ENCODE measurements at regions not wholly inside any gene's neighbourhood (a gene's known extent, or its start where the extent isn't known, plus 50 kb on each side); places are given as distances from the start of the nearest gene placed in this dataset.
"Not testable (repeated sequence)": the region's sequence is repeated elsewhere in the genome, so short reads cannot be mapped to it uniquely, and the experiment has no call there.

DNA sequence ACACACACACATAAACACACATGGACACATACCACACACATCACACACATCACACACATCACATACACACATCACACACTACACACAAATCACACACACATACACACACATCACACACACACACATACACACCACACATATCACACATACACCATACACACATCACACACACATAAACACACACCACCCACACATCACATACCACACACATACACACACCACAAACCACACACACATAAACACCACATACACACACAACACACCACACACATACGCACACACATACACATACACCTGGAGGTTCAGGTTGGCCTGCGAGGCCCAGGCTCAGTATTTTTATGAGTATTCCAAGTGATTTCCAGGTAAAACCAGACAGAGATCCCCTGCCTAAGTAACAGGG lies 279.5 kb downstream of the FOXL1 start:
- FAIRE-seq = no peak
- TF ChIP-seq, protein P1, sequence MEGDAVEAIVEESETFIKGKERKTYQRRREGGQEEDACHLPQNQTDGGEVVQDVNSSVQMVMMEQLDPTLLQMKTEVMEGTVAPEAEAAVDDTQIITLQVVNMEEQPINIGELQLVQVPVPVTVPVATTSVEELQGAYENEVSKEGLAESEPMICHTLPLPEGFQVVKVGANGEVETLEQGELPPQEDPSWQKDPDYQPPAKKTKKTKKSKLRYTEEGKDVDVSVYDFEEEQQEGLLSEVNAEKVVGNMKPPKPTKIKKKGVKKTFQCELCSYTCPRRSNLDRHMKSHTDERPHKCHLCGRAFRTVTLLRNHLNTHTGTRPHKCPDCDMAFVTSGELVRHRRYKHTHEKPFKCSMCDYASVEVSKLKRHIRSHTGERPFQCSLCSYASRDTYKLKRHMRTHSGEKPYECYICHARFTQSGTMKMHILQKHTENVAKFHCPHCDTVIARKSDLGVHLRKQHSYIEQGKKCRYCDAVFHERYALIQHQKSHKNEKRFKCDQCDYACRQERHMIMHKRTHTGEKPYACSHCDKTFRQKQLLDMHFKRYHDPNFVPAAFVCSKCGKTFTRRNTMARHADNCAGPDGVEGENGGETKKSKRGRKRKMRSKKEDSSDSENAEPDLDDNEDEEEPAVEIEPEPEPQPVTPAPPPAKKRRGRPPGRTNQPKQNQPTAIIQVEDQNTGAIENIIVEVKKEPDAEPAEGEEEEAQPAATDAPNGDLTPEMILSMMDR (IDR thresholded peaks at IDR 0.05; ENCODE audit: insufficient read depth, missing control alignments) = no peak
- DNase-seq (ENCODE audit: insufficient read length, low spot score) = no peak

DNA sequence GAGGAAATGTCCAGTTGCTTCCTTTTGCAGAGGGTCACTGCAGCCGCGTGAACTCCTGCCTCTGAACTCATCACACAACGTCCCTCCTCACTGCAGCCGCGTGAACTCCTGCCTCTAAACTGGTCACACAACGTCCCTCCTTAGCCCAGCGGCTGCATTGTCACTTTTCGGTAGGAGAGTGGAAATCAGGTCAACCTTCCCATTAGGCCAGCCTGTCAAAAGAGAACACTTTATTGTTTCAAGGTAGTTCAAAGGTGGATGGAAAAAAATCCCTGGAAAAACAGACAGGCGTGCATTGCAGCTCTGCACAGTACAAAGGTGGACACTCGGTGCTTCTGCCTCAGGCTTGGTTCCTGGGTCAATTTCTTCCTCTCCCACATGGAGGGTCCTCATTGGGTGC lies 280.2 kb downstream of the FOXL1 start:
- DNase-seq (ENCODE audit: insufficient read length, low spot score) (no peak), FAIRE-seq (no peak)
- TF ChIP-seq, protein P1 (IDR thresholded peaks at IDR 0.05; ENCODE audit: insufficient read depth, missing control alignments) = no peak

DNA sequence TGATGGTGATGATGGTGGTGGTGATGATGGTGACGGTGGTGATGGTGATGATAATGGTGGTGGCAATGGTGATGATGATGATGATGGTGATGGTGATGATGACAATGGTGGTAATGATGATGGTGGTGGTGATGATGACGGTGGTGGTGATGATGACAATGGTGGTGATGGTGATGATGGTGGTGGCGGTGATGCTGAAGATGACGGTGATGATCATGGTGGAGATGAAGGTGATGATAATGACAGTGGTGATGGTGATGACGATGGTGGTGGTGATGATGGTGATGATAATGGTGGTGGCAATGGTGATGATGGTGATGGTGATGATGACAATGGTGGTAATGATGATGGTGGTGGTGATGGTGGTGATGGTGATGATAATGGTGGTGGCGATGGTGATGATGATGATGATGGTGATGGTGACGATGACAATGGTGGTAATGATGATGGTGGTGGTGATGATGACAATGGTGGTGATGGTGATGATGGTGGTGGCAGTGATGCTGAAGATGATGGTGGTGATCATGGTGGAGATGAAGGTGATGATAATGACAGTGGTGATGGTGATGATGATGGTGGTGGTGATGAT lies 283.0 kb downstream of the FOXL1 start:
- FAIRE-seq; DNase-seq (ENCODE audit: insufficient read length, low spot score): not testable (repeated sequence)

DNA sequence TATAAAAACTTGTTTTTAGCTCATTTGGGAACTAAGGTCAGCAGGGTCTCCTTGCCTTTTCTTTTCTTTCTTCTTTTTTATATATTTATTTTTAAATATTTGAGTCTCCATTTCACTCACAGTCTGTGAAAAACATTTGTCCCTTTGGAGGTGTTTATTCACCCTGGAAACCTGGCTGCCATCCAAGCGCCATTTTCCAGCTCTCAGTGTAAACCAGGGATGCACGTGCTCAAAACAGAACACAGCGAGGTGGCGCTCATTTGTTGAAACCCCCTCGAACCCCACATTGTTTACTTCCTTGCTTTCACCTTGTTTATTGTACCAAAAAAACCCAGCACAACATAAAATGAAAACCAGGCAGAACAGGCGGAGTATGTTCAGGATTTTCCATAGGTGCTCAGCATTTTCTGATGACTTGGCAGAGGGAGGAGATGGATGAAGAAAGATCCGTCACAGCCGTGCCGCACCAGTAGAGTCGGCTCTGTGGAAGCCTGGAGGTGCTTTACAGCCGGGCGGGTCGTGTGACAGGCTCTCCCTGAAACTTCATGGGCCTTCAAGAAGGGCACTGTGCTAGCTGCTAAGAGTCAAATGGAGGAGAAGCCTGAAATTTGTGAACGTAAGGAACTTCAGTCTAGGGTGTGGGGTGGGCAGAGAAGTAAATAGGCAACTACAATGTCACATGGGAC lies 284.4 kb downstream of the FOXL1 start:
- no peak for FAIRE-seq
- DNase-seq (ENCODE audit: insufficient read length, low spot score) = no peak
- TF ChIP-seq, protein P1 (IDR thresholded peaks at IDR 0.05; ENCODE audit: insufficient read depth, missing control alignments) = no peak

DNA sequence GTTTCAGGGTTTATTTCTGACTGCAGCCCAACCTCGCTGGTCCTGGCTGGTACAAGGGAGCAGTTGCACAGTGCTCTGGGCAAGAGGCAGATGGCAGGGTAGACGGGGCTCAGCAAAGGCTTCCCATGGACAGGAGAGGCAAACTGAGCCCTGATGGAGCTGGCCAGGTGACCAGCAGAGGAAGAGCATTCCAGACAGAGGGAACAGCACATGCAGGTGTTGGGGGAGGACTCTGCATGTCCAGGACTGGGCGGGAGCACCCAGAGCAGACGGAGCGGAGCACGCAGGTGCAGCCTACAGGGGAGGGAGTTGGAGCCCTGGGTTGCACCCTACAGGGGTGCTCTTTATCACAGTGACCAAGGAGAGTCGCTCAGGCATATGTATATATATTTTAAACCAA lies 285.3 kb downstream of the FOXL1 start:
- FAIRE-seq = no peak
- TF ChIP-seq, protein P1 (IDR thresholded peaks at IDR 0.05; ENCODE audit: insufficient read depth, missing control alignments) = no peak
- no peak for DNase-seq (ENCODE audit: insufficient read length, low spot score)

DNA sequence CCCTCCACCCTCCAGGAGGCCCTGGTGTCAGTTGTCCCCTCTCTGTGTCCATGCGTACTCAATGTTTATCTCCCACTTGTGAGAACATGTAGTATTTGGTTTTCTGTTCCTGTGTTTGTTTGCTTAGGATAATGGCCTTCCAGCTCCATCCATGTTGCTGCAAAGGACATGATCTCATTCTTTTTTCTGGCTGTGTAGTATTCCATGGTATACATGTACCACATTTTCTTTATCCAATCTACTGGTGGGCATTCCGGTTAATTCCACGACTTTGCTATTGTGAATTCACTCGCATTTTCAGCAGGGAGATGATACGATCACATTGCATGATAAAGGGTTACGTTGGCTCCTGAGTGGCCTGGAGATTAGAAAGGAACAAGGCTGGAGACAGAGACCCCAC lies 286.2 kb downstream of the FOXL1 start:
- TF ChIP-seq, protein P1 (IDR thresholded peaks at IDR 0.05; ENCODE audit: insufficient read depth, missing control alignments) = no peak
- DNase-seq (ENCODE audit: insufficient read length, low spot score) (no peak), FAIRE-seq (no peak)

DNA sequence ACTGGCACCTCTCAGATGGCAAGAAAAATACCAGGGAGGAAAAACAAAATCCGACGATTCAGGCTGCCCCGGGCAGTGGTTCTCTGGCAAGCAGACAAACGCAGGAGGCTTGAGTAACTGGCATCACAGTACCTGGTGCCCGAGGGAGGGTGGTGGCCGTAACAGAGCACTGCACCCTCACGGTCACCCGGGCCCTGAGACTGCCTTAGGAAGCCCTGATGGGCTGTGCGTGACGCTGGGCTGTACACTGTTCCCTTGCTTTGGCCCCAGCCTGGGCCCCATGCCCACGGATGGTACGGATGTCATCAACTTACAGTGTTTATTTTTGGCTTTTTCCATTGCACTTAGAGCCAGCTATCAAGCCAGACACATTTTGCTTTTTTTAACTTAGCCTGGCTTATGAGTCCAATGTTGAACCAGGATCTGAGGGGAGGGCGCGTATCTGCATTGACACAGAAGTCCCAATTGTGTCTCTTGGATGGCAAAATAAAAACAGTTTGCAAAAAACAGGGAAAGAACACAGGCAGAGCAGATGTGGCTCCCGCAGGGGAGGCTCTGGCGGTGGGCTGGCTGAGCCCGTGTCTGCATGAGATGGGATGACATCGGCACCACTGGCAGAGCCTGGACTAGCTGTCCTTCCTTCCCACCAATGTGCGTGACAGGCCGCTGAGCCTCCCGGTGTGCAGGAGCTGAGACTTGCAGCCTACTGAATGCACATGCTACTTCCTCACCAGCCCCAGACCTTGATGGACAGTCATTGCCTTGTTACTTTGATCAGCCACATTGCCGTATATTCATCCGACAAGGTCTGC lies 287.7 kb downstream of the FOXL1 start:
- no peak for FAIRE-seq
- TF ChIP-seq, protein P1 (IDR thresholded peaks at IDR 0.05; ENCODE audit: insufficient read depth, missing control alignments) = no peak
- DNase-seq (ENCODE audit: insufficient read length, low spot score) = no peak

Data from D721Med (cell line).